GM21529 (cell line): ENCODE measurements at regions not wholly inside any gene's neighbourhood (a gene's known extent, or its start where the extent isn't known, plus 50 kb on each side); places are given as distances from the start of the nearest gene placed in this dataset.
"Not testable (repeated sequence)": the region's sequence is repeated elsewhere in the genome, so short reads cannot be mapped to it uniquely, and the experiment has no call there.

ENCODE experiments used
- ATAC-seq: cut with Tn5 transposase; IDR thresholded peaks from one replicate; pipeline ENCODE4 v1.9.1; 2021; ENCODE audit not compliant: unreplicated experiment

GRCh38 chr2:215722986-215723630 is 287.2 kb upstream of the FN1 start:
- no peak for ATAC-seq

- no peak for ATAC-seq
Observed at GRCh38 chr2:215722125-215722524, 286.3 kb upstream of the FN1 start.

GRCh38 chr2:215721515-215721914 is 285.6 kb upstream of the FN1 start:
- not testable (repeated sequence) for ATAC-seq

- no peak for ATAC-seq
Observed at GRCh38 chr2:215718890-215719289, 283.0 kb upstream of the FN1 start.

- no peak for ATAC-seq
Observed at GRCh38 chr2:215718436-215718835, 282.6 kb upstream of the FN1 start.

- no peak for ATAC-seq
Observed at GRCh38 chr2:215717501-215718381, 281.9 kb upstream of the FN1 start.

GRCh38 chr2:215716956-215717355 is 281.1 kb upstream of the FN1 start:
- no peak for ATAC-seq

GRCh38 chr2:215712871-215713790 is 277.3 kb upstream of the FN1 start:
- ATAC-seq: no peak

- ATAC-seq: no peak
Observed at GRCh38 chr2:215712219-215712868, 276.5 kb upstream of the FN1 start.

GRCh38 chr2:215711471-215712034 is 275.7 kb upstream of the FN1 start:
- no peak for ATAC-seq

- ATAC-seq: no peak
Observed at GRCh38 chr2:215707608-215708007, 271.7 kb upstream of the FN1 start.

- ATAC-seq: no peak
Observed at GRCh38 chr2:215705771-215706361, 270.0 kb upstream of the FN1 start.

GRCh38 chr2:215705281-215705680 is 269.4 kb upstream of the FN1 start:
- ATAC-seq: no peak

- no peak for ATAC-seq
Observed at GRCh38 chr2:215702116-215702902, 266.4 kb upstream of the FN1 start.

GRCh38 chr2:215699700-215700538 is 264.1 kb upstream of the FN1 start:
- no peak for ATAC-seq

GRCh38 chr2:215699018-215699417 is 263.1 kb upstream of the FN1 start:
- no peak for ATAC-seq

GRCh38 chr2:215698566-215698965 is 262.7 kb upstream of the FN1 start:
- ATAC-seq: no peak

GRCh38 chr2:215697496-215697895 is 261.6 kb upstream of the FN1 start:
- ATAC-seq: no peak
